ENCODE measurements at regions not wholly inside any gene's neighbourhood (a gene's known extent, or its start where the extent isn't known, plus 50 kb on each side); places are given as distances from the start of the nearest gene placed in this dataset.

GRCh38 chr17:71941920-71942319 lies 178.9 kb upstream of the SOX9 start:
- Histone ChIP-seq H3K4me1 (ENCODE audit: control insufficient read depth in 1 of 2, insufficient read depth in 1 of 2, low read depth in 1 of 2, low read length in 1 of 2) (no peaks in the 10 kb centered on the region), H3K9me3 (no peaks in the 10 kb centered on the region), H3K36me3 (no peaks in the 10 kb centered on the region), H3K27me3 (no peaks in the 10 kb centered on the region), H3K4me3 (ENCODE audit: low read depth in 1 of 2, low read length in 1 of 2) (no peak overlapping the region), H3K27ac (no peak overlapping the region)
- TF ChIP-seq CTCF (IDR thresholded peaks at IDR 0.05): no peak

DNA sequence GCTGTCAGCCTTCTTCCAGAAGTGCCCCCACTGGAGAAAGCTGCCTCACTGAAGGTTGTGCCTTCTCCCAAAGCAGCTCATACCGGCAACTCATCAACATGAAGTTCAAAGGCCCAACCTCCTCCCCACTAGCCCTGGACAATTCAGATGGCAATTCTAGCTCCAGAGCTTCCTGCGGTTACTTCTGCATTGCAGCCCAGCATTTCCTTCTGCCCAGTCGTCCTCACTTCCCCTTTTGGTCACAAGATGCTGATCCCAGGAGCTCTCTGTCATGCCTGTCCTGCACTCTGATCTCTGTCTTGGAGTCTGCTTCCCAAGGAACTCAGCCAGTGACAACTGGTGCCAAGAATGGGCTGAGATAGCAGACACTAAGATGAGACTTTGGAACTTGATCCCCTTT lies 178.2 kb upstream of the SOX9 start:
- TF ChIP-seq CTCF (IDR thresholded peaks at IDR 0.05): no peak
- no peaks in the 10 kb centered on the region for H3K27me3 ChIP-seq
- H3K4me1 ChIP-seq (ENCODE audit: control insufficient read depth in 1 of 2, insufficient read depth in 1 of 2, low read depth in 1 of 2, low read length in 1 of 2): no peaks in the 10 kb centered on the region
- H3K36me3 ChIP-seq: no peaks in the 10 kb centered on the region
- no peak overlapping the region for H3K27ac ChIP-seq
- H3K4me3 ChIP-seq (ENCODE audit: low read depth in 1 of 2, low read length in 1 of 2): no peak overlapping the region
- H3K9me3 ChIP-seq: no peaks in the 10 kb centered on the region

DNA sequence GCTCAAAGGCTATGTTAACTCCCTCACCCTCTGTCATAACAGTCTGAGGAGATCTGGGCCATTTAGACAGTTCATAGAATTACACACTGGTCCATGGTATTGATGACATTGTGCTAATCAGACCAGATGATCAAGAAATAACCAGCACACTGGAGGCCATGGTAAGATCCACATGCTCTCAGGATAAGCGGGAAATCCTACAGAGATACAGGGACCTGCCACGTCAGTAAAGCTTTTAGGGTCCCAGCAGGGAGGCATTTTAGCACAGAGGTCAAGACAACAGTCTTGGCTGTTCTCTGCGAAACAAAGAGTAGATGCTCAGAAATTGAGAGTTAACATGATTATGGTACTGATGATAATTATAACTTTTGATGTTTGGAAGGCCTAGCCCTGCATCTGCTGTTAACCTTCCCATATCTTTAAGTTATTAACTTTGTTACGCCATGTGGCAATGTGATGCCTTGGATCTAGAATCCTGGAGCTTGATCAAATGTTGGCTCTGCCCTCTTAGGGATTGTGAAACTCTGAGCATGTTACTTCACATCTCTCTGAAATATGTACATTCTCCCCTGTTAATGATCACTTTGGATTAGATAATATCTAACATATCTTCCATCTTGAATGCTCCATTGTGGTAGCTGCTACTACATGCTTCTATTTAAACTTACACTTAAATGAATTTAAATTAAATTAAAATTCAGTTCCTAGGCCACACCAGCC lies 172.0 kb upstream of the SOX9 start:
- no peak overlapping the region for H3K4me3 ChIP-seq (ENCODE audit: low read depth in 1 of 2, low read length in 1 of 2)
- no peaks in the 10 kb centered on the region for H3K4me1 ChIP-seq (ENCODE audit: control insufficient read depth in 1 of 2, insufficient read depth in 1 of 2, low read depth in 1 of 2, low read length in 1 of 2)
- no peaks in the 10 kb centered on the region for H3K9me3 ChIP-seq
- H3K27ac ChIP-seq: no peak overlapping the region
- no peaks in the 10 kb centered on the region for H3K36me3 ChIP-seq
- TF ChIP-seq CTCF (IDR thresholded peaks at IDR 0.05): no peak
- H3K27me3 ChIP-seq: no peaks in the 10 kb centered on the region

DNA sequence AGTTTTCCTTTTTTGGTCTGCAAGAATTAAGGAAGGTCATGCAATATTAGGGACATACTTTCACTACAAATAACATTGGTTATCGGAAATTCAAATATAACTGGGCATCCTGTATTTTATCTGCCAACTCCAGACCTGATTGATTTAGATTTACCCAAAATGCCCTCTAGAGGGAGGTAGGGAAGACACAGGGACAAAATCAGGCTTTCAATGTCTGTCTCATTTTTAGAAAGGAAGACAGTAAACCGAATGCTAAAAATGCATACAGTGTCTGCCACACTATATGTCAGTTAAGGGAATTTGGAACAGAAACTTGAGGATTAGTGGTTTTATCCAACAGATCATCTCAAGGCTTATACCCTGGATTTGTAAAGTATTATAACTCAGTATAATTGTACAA lies 161.7 kb upstream of the SOX9 start:
- H3K36me3 ChIP-seq: no peaks in the 10 kb centered on the region
- H3K27me3 ChIP-seq: no peaks in the 10 kb centered on the region
- TF ChIP-seq CTCF (IDR thresholded peaks at IDR 0.05): no peak
- H3K4me1 ChIP-seq (ENCODE audit: control insufficient read depth in 1 of 2, insufficient read depth in 1 of 2, low read depth in 1 of 2, low read length in 1 of 2): no peaks in the 10 kb centered on the region
- no peaks in the 10 kb centered on the region for H3K9me3 ChIP-seq
- no peak overlapping the region for H3K27ac ChIP-seq
- no peak overlapping the region for H3K4me3 ChIP-seq (ENCODE audit: low read depth in 1 of 2, low read length in 1 of 2)

- no peaks in the 10 kb centered on the region for H3K27me3 ChIP-seq
- no peak overlapping the region for H3K4me3 ChIP-seq (ENCODE audit: low read depth in 1 of 2, low read length in 1 of 2)
- no peaks in the 10 kb centered on the region for H3K4me1 ChIP-seq (ENCODE audit: control insufficient read depth in 1 of 2, insufficient read depth in 1 of 2, low read depth in 1 of 2, low read length in 1 of 2)
- H3K9me3 ChIP-seq: no peaks in the 10 kb centered on the region
- no peak for TF ChIP-seq CTCF (IDR thresholded peaks at IDR 0.05)
- H3K27ac ChIP-seq: no peak overlapping the region
- H3K36me3 ChIP-seq: no peaks in the 10 kb centered on the region
Observed at GRCh38 chr17:71963351-71963750, 157.5 kb upstream of the SOX9 start.
